SJSA1 (cell line): ENCODE measurements at regions not wholly inside any gene's neighbourhood (a gene's known extent, or its start where the extent isn't known, plus 50 kb on each side); places are given as distances from the start of the nearest gene placed in this dataset.
"Not testable (repeated sequence)": the region's sequence is repeated elsewhere in the genome, so short reads cannot be mapped to it uniquely, and the experiment has no call there.

ENCODE experiments used
- DNase-seq, 2 experiments: peaks; one replicate each; pipeline ENCODE4 v3.0.0-alpha.2; 2015 to 2020; ENCODE audit warnings: low spot score in 2 of 2, low read depth in 1 of 2
- H3K27ac ChIP-seq: fragments of 250-450 bp; sonication (Bioruptor Pico); 2 replicates; pipeline ENCODE4 v1.5.1; 2020; ENCODE audit warnings: mild to moderate bottlenecking, moderate library complexity
- H3K27me3 ChIP-seq: fragments of 250-450 bp; sonication (Bioruptor Pico); replicated peaks from 2 replicates; pipeline ENCODE4 v1.5.1; 2020; ENCODE audit warnings: mild to moderate bottlenecking, moderate library complexity
- H3K36me3 ChIP-seq: fragments of 250-450 bp; sonication (Bioruptor Pico); 2 replicates; pipeline ENCODE4 v1.5.1; 2020; ENCODE audit warnings: mild to moderate bottlenecking
- H3K4me1 ChIP-seq: fragments of 250-450 bp; sonication (Bioruptor Pico); replicated peaks from 2 replicates; pipeline ENCODE4 v1.6.1; 2021; ENCODE audit warnings: mild to moderate bottlenecking
- H3K4me3 ChIP-seq: fragments of 250-450 bp; sonication (Bioruptor Pico); 2 replicates; pipeline ENCODE4 v1.5.1; 2020; ENCODE audit warnings: mild to moderate bottlenecking
- H3K9me3 ChIP-seq: fragments of 250-450 bp; sonication (Bioruptor Pico); replicated peaks from 2 replicates; pipeline ENCODE4 v1.5.1; 2020; ENCODE audit warnings: mild to moderate bottlenecking

GRCh38 chr9:42463981-42464380 lies 280.5 kb downstream of the SPATA31A6 start:
- not testable (repeated sequence) for H3K36me3 ChIP-seq, DNase-seq

DNA sequence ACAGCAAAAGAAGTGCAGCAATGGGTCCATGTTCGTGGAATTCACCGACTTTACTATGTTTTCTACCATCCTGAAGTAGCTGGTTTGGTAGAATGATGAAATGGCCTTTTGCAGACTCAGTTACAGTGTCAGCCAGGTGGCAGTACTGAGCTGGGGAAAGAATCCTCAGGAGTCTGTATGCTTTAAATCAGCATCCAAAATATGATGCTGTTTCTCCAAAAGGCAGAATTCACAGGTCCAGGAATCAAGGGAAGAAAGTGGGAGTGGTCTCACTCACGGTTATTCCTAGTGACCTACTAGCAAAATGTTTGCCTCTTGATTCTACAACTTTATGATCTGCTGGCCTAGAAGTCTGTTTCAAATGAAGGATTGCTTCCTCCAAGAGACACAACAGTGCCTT lies 287.1 kb downstream of the SPATA31A6 start:
- H3K9me3 ChIP-seq, H3K4me1 ChIP-seq, H3K4me3 ChIP-seq, H3K36me3 ChIP-seq, DNase-seq, H3K27me3 ChIP-seq, H3K27ac ChIP-seq: not testable (repeated sequence)

More at GRCh38 chr9:42463981-42464380, 280.5 kb downstream of the SPATA31A6 start:
- H3K27me3 ChIP-seq, H3K4me1 ChIP-seq, H3K27ac ChIP-seq, H3K4me3 ChIP-seq, H3K9me3 ChIP-seq: not testable (repeated sequence)

DNA sequence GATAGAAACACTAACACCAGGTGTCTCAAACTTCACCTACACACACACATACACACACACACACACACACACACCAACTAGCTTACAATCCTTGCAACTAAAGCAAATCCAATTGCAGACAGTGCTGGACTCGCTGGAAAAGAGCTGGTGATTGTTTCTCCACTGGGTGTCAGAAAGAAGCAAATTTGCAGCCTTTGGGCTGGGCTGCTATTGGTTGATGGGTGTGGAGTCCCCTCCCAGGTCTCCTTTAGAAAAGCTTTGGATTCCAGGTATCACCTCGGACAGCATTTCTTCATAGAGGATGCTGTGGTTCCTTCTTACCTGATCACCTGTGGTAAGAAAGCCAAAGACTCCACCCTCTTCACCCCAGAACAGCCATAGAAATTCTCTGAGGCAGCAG lies 307.5 kb downstream of the SPATA31A6 start:
- H3K36me3 ChIP-seq, DNase-seq, H3K27ac ChIP-seq, H3K27me3 ChIP-seq, H3K4me3 ChIP-seq, H3K9me3 ChIP-seq, H3K4me1 ChIP-seq: not testable (repeated sequence)

DNA sequence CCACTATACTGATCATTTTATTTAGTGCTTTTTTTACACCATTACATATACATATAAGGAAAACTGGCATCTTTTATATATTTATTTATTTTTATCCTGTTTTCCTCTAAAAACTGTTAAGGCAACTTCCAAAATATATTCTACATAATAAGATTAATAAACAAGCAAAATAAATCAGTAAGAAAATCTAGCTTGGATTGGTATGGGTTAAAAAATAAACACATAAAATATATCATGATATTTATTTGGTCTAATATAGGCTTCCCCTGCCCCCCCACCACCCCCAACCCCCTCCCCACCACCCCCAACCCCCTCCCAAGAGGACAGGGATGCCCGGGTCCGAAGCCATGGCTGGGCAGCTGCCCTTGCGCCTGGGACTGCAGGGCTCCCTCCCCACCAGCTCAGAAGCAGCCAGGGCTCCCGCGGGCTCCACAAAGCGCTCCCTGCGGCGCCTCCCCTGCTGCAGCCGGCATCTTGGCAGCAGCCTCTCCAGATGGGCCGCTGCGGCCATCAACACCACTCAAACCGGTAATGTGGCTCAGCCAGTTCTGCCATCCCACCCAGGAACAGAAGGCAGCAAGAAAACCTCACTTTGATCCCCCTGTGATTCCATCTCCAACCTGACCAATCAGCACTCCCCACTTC lies 319.3 kb downstream of the SPATA31A6 start:
- not testable (repeated sequence) for H3K4me1 ChIP-seq, H3K4me3 ChIP-seq, H3K27me3 ChIP-seq, H3K36me3 ChIP-seq, H3K27ac ChIP-seq, H3K9me3 ChIP-seq, DNase-seq

GRCh38 chr9:42508111-42508510 lies 324.7 kb downstream of the SPATA31A6 start:
- H3K9me3 ChIP-seq, H3K4me1 ChIP-seq, H3K4me3 ChIP-seq, DNase-seq, H3K36me3 ChIP-seq, H3K27ac ChIP-seq, H3K27me3 ChIP-seq: not testable (repeated sequence)

GRCh38 chr9:42513535-42513934 lies 330.1 kb downstream of the SPATA31A6 start:
- not testable (repeated sequence) for H3K27ac ChIP-seq, H3K36me3 ChIP-seq, H3K27me3 ChIP-seq, DNase-seq, H3K4me3 ChIP-seq, H3K4me1 ChIP-seq, H3K9me3 ChIP-seq

DNA sequence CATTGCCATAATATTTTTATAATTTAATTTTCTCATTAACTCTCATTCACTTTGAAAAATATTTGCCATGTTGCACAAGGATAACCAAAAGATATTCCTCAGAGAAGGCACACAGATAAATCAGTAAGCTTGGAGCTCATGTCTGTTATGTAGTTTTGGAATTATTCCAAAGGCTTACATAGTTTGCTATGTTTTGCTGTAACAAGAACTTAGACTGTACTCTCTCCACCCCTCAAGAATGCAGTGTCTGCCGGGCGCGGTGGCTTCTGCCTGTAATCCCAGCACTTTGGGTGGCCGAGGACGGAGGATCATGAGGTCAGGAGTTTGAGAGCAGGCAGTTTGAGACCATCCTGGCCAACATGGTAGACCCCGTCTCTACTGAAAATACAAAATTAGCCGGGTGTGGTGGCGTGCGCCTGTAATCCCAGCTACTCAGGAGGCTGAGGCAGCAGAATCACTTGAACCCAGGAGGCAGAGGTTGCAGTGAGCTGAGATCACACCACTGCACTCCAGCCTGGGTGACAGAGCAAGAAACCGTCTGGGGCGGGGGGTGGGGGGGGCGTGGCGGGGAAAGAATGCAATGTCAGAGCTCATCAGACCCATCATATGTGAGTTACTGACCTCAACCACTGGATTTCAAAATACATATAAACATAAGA lies 351.0 kb downstream of the SPATA31A6 start:
- H3K36me3 ChIP-seq, H3K4me3 ChIP-seq: not testable (repeated sequence)
- DNase-seq, result peak; percentile 46 to 51

GRCh38 chr9:42534984-42535325 lies 351.5 kb downstream of the SPATA31A6 start:
- not testable (repeated sequence) for H3K27me3 ChIP-seq, H3K4me1 ChIP-seq, H3K27ac ChIP-seq, H3K4me3 ChIP-seq, H3K36me3 ChIP-seq, H3K9me3 ChIP-seq
- peak; percentile 1 to 38 for DNase-seq

More for the DNA sequence above, 351.0 kb downstream of the SPATA31A6 start:
- H3K9me3 ChIP-seq, H3K4me1 ChIP-seq, H3K27me3 ChIP-seq, H3K27ac ChIP-seq: not testable (repeated sequence)

DNA sequence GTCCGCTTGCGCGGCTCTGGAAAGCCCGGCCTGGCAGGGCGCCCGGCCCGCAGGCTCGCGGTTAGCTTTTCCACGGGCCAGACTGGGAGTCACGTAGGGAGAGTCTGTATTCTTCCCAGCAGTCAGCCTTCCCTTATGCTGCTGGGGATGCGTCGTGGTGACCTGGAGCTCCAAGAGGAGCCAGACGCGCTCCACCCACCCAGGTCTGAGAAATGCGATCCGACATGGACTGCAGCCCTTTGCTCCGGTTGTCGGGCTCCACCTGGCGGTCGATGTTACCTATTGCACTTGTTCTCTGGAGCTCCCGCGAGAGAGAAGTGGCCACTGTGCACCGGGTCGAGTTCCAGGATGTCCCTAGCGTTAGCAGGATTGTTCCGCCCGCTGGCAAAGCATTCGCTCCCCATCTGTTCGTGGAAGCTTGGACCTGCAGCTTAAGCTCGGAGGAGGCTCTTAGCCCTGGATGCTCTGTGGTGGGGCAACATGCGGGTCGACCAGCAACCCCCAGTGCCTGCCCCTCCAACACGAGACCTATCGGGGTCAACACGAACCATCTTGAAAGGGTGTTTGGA lies 367.4 kb downstream of the SPATA31A6 start:
- not testable (repeated sequence) for H3K36me3 ChIP-seq, H3K4me3 ChIP-seq, H3K27ac ChIP-seq, DNase-seq, H3K9me3 ChIP-seq, H3K4me1 ChIP-seq, H3K27me3 ChIP-seq

GRCh38 chr9:42568530-42568929 lies 385.1 kb downstream of the SPATA31A6 start:
- not testable (repeated sequence) for H3K4me1 ChIP-seq, DNase-seq, H3K9me3 ChIP-seq, H3K27ac ChIP-seq, H3K27me3 ChIP-seq, H3K36me3 ChIP-seq, H3K4me3 ChIP-seq

DNA sequence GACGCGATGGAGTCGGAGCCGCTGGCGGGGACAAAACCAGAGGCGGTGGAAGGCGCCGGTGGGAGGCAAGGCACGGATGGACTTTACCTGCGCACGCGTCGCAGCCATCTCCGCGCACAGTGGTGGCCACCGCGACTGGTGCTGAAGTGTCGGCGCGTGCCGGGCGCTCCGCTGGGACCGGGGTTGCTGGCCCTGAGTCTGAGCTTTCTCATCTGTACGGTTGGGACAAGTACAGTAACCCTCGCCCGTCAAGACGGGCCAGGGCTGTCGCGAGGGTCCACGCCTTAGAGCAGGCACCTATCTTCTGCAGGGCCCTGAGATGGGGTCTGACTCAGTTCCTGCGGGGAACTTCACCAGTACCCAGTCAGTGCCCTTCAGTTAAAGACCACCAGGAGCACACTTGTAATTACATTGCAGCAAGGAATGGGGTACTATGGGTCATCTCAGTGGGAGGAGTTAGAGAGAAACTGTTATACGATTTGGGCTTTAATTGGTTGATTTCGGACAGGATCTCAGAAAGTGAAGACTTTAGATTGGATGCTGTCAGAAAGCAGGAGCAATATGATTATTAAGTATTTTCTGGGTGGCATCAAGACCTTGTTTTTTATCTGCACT lies 385.6 kb downstream of the SPATA31A6 start:
- H3K36me3 ChIP-seq, H3K27me3 ChIP-seq, H3K4me1 ChIP-seq, DNase-seq, H3K9me3 ChIP-seq, H3K27ac ChIP-seq, H3K4me3 ChIP-seq: not testable (repeated sequence)

DNA sequence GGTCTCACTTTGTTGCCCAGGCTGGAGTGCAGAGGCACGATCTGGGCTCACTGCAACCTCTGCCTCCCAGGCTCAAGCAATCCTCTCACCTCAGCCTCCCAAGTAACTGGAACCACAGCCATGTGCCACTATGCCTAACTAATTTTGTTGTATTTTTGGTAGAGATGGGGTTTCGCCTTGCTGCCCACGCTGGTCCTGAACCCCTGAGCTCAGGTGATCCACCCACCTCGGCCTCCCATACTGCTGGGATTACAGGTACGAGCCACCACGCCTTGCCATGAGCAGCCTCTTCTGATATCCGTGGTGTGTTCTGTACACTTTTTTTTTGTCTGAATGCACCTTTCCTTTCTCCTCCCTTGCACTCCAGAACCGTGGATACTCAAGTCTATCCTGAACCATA lies 394.4 kb downstream of the SPATA31A6 start:
- H3K27ac ChIP-seq, H3K27me3 ChIP-seq, H3K9me3 ChIP-seq, DNase-seq, H3K4me3 ChIP-seq, H3K4me1 ChIP-seq, H3K36me3 ChIP-seq: not testable (repeated sequence)
